Middle frontal gyrus (tissue), 1 donor: ENCODE measurements at regions not wholly inside any gene's neighbourhood (a gene's known extent, or its start where the extent isn't known, plus 50 kb on each side); places are given as distances from the start of the nearest gene placed in this dataset.
"Not testable (repeated sequence)": the region's sequence is repeated elsewhere in the genome, so short reads cannot be mapped to it uniquely, and the experiment has no call there.

Experiments used
- DNase-seq: peaks from one replicate; pipeline ENCODE4 v3.0.0-alpha.2; 2015; ENCODE audit warnings: low spot score; ENCODE audit errors: extremely low spot score

DNA sequence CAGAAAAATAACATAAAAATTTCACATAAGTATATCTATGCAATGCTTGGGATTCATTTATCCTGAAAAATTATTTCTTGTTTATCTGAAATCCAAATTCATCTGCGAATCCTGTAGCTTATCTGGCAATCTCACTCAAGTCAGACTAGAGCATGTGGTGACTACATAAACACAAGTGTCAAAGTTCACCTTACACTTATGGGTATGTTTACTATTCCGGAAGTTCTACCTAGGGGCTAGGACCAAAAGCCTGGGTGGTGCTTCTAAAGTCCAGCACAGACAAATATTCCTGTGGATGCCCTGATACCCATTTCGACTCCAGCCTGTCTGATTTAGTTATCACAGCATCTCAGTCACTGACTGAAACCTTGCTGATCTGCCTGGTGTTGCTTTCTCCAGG lies 364.0 kb downstream of the METTL4 start:
- DNase-seq: no peak

DNA sequence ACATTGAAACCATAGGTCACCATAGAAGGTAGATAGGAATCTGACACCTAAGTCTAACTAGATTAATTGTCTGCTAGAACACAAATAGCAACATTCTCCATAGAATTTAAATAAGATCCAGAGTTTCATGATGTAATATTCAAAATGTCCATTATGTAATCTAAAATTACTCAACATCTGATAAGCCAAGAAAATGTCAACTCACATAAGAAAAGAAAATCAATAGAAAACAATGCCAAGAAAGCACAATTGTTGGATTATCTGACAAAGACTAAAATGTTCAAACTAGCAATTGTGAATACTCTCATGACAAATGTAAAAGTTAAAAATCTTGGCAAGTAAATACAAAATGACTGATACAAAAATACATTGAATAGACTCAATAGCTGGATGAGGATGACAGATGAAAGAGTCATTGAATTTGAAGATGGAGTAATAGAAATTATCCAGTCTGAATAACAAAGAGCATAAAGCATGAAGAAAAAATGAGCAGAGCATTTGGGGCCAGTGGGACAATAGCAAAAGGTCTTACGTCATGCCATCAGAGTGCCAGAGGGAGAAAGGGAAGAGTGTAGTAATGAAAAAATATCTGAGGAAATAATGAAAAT lies 358.6 kb downstream of the METTL4 start:
- DNase-seq: no peak

DNA sequence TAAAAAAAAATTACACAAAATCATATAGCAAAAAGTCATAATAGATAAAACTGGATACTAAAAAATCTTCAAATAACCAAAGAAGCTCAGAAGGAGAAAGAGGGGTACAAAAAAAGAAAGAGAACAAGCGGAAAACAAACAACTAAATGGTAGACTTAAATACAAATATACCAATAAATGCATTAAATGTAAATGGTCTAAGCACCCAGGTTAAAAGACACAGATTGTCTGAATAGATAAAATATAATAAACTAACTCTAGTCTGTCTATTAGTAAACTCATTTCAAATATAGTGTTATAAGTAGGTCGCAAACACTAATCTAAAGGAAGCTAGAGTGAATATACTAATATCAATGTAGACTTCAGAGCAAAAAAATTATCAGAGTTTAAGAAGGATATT lies 357.4 kb downstream of the METTL4 start:
- DNase-seq: no peak

- no peak for DNase-seq
Measured at GRCh38 chr18:2217356-2217755, 353.9 kb downstream of the METTL4 start.

DNA sequence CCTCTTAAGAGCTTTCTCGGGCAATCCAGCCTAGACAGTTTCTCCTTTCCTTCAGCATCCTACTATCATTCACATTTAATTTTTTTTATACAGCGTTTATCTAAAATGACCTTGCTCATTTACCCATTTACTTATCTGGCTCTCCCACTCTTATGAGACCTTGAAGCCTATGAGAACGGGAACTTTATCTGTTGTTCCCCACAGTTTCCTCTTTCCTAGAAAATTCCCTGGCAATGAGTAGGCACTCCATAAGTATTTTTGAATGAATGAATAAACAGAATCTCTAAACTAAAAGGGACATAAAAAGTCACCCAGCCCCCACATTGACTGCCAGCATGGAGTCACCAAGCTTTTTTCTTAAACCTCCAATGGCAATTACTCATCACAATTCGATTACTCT lies 353.2 kb downstream of the METTL4 start:
- no peak for DNase-seq

DNA sequence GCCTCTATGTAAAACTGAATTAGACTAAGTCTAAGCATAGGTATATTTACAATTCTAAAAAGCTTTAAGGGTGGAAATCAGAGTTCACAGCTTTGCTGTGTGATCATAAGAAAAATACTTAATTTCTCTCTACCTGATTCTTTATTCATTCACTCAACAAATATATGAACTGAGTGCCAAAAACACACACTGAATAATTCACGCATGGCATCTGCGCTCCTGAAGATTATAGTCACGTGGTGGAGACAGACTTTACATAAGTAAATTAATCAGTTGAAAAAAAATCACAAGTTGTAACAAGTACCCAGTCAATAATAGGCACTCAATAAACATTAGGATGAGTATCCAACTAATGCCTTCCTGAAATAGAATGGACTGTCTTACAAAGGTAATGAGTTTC lies 351.6 kb downstream of the METTL4 start:
- DNase-seq: no peak

- no peak for DNase-seq
Measured at GRCh38 chr18:2222270-2223185, 348.8 kb downstream of the METTL4 start.

DNA sequence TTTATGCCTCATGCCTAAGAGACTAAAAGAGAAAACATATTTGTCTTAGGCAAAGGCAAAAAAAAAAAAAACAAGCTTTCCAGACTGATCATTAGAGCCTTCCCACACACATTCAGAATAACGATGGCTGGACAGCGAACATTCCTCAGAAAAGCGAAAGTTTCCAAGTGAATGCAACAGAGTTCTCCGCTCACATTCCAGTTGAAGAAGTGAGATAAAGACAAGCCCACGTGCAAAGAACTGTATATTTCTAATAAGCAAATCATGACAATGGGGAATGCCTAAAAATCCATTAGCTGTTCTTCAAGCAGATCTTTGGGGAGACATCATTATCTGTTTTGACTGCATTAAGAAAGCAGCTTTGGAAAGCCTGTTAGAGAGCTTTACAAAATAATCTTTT lies 347.9 kb downstream of the METTL4 start:
- DNase-seq: no peak

DNA sequence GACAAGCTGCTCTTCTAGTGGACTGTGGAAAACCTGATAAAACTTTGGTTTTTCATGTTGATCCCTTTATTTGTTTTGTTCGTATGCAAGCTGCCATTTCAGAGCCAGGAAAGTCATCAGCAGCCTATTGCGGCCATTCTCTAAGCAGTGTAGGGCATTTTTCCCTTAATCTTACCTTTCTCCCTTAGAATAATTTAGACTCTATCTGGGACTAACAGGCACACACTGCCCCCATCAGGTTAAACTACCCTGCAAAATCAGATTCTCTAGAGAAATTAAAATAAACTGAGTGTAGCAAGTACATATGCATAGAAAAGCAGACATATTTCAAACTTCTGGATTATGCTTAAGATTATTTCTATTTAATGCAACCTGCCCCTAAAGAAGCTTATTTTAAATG lies 347.5 kb downstream of the METTL4 start:
- DNase-seq: no peak

GRCh38 chr18:2236232-2236631 lies 335.1 kb downstream of the METTL4 start:
- no peak for DNase-seq

- no peak for DNase-seq
Measured at GRCh38 chr18:2237706-2238105, 333.6 kb downstream of the METTL4 start.

DNA sequence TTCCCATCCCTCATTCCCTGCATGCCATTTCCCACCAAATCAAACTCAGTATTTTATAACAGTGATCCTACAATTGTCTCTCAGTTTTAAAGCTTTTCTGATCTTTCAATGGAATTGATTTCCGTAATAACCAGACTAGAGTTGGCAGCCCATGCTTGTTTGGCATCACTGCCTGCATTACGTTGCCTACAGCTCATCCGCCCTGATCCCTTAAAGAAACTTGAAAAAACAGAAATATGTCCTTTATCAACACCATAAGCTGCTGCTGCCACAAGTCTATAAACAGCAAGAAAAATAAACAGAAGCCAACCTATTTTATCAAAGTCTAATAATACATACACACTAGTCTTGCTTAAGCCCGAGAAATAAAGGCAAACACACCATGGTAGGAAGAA lies 331.0 kb downstream of the METTL4 start:
- no peak for DNase-seq

GRCh38 chr18:2244641-2245040 lies 326.7 kb downstream of the METTL4 start:
- DNase-seq: no peak

- DNase-seq: not testable (repeated sequence)
Measured at GRCh38 chr18:2247101-2247500, 324.2 kb downstream of the METTL4 start.

DNA sequence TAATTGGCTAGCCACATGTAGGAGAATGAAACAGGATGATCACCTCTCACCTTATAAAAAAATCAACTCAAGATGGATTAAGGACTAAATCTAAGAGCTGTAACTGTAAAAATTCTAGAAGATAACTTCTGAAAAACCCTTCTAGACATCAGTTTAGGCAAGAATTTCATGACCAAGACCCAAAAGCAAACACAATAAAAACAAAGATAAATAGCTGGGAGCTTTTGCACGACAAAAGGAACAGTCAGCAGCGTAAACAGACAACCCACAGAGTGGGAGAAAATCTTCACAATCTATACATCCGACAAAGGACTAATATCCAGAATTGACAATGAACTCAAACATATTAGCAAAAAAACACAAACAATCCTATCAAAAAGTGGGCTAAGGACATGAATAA lies 316.3 kb downstream of the METTL4 start:
- no peak for DNase-seq

- no peak for DNase-seq
Measured at GRCh38 chr18:2256577-2256976, 314.7 kb downstream of the METTL4 start.

- DNase-seq: no peak
Measured at GRCh38 chr18:2258954-2259353, 312.4 kb downstream of the METTL4 start.

DNA sequence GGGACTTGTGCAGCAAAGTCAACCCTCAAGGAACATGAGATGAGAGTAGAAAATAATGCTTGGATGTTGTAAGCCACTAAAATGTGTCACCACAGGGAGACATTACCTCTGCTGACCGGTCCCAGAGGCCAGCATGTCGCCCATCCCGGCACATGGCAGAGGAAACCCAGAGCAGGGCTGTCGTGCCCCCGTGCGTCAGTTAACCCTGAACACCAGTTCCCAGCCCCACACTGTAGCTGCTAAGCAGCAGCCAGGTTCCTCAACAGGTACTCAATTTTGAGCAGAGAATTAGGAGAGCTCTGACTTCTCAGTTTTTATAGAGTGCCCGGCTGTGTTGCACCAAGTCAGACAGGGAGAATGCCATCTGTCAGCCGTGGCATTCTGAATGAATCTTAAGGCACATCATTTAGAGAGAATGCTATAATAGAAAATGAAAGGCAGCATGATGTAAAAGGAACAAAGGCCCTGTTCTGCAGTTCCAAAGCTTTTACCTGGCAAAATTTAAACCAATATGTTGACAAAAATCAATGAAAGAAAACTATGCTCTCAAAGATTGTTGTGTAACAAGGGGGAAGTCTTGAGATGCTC lies 307.9 kb downstream of the METTL4 start:
- no peak for DNase-seq

DNA sequence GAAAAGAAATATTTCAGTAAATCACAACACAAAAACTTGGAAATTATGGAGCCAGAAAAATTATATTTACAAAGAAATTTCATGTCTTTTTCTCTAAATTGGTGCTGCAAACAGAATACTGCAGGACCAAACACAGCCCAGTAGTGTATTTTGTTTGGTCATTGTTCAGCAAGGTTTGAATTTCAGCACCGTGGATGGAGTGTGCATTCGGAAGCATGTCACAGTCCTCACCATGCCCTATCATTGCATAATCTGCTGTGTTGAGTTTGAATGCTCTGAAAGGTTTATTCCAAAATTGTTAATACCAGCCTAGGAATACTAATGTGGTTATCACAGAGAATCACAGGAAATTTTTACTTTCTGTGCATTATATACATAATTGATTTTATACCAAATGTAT lies 296.7 kb downstream of the METTL4 start:
- no peak for DNase-seq

- no peak for DNase-seq
Measured at GRCh38 chr18:2281086-2281485, 290.2 kb downstream of the METTL4 start.

GRCh38 chr18:2281523-2282199 lies 289.6 kb downstream of the METTL4 start:
- no peak for DNase-seq
